HL-60 (cell line): ENCODE measurements at regions not wholly inside any gene's neighbourhood (a gene's known extent, or its start where the extent isn't known, plus 50 kb on each side); places are given as distances from the start of the nearest gene placed in this dataset.
"Not testable (repeated sequence)": the region's sequence is repeated elsewhere in the genome, so short reads cannot be mapped to it uniquely, and the experiment has no call there.

Experiments
- POLR2AphosphoS5 ChIP-seq: IDR thresholded peaks from 2 replicates; pipeline ENCODE4 v1.6.1; 2012; ENCODE audit warnings: low read depth
- TF ChIP-seq, protein P1 (sequence below): IDR thresholded peaks from one replicate; pipeline ENCODE4 v1.5.1; 2011; ENCODE audit warnings: low read length, control low read depth, inconsistent platforms; ENCODE audit not compliant: insufficient read depth

DNA sequence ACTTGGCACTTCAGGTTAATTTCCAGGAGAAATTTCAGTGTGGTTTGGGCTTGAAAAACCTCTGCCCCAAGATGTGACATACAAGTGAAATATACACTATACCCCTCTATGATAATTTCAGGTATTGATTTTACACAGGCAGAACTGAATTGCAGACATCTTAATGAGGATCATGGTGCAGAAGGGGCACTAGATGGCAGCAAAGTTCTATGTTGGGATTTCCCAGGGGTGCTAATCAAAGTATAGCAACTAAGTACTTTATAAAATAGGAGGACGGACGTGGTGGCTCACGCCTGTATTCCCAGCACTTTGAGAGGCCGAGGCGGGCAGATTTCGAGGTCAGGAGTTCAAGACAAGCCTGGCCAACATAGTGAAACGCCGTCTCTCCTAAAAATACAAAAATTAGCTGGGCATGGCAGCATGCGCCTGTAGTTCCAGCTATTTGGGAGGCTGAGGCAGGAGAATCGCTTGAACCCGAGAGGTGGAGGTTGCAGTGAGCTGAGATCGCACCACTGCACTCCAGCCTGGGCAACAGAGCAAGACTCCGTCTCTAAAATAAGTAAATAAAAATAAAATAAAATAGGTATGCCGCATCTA lies 555.7 kb downstream of the ETS1 start:
- TF ChIP-seq, protein P1, sequence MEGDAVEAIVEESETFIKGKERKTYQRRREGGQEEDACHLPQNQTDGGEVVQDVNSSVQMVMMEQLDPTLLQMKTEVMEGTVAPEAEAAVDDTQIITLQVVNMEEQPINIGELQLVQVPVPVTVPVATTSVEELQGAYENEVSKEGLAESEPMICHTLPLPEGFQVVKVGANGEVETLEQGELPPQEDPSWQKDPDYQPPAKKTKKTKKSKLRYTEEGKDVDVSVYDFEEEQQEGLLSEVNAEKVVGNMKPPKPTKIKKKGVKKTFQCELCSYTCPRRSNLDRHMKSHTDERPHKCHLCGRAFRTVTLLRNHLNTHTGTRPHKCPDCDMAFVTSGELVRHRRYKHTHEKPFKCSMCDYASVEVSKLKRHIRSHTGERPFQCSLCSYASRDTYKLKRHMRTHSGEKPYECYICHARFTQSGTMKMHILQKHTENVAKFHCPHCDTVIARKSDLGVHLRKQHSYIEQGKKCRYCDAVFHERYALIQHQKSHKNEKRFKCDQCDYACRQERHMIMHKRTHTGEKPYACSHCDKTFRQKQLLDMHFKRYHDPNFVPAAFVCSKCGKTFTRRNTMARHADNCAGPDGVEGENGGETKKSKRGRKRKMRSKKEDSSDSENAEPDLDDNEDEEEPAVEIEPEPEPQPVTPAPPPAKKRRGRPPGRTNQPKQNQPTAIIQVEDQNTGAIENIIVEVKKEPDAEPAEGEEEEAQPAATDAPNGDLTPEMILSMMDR, result peak; percentile 65
- TF ChIP-seq POLR2AphosphoS5, result not testable (repeated sequence)
